ENCODE measurements at regions not wholly inside any gene's neighbourhood (a gene's known extent, or its start where the extent isn't known, plus 50 kb on each side); places are given as distances from the start of the nearest gene placed in this dataset.

DNA sequence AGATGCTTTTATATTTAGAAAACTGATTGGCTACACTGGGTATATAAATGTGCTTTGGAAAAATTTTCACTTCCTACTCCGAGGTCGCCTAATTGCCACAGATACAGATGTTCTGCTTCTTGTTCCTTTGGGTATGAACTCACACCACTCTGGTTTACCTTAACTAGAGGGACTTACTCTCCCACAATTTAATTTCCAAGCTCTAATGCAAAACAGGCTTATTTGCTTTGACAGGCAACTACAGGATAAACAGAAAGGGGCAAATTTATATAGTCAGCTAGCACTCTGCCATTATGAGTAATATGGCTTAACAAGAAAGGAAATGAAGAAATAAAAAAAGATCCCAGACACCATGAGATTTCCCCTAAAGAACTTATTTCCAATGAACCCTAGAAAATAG lies 156.9 kb upstream of the ZFP64 start:
- no peak for TF ChIP-seq EZH2 (IDR thresholded peaks at IDR 0.05)
- TF ChIP-seq POLR2AphosphoS5 (IDR thresholded peaks at IDR 0.05; ENCODE audit: borderline replicate concordance, low read depth, low read length), result no peak
- TF ChIP-seq FOXP2 (optimal IDR thresholded peaks at IDR 0.05; ENCODE audit: control extremely low read depth, extremely low read length, insufficient read depth), result no peak

Measured in SK-N-MC (cell line).